ENCODE measurements at regions not wholly inside any gene's neighbourhood (a gene's known extent, or its start where the extent isn't known, plus 50 kb on each side); places are given as distances from the start of the nearest gene placed in this dataset.
"Not testable (repeated sequence)": the region's sequence is repeated elsewhere in the genome, so short reads cannot be mapped to it uniquely, and the experiment has no call there.

GRCh38 chr16:29157051-29157923 is 172.4 kb downstream of the LAT start:
- DNase-seq: not testable (repeated sequence)

- DNase-seq: no peak
These were observed 171.7 kb downstream of the LAT start for GRCh38 chr16:29156511-29156910.

- DNase-seq: not testable (repeated sequence)
These were observed 171.0 kb downstream of the LAT start for GRCh38 chr16:29155866-29156200.

- not testable (repeated sequence) for DNase-seq
These were observed 170.4 kb downstream of the LAT start for GRCh38 chr16:29155131-29155865.

GRCh38 chr16:29154676-29155121 is 169.8 kb downstream of the LAT start:
- no peak for DNase-seq

- DNase-seq: no peak
These were observed 169.2 kb downstream of the LAT start for GRCh38 chr16:29154088-29154487.

GRCh38 chr16:29153307-29153706 is 168.5 kb downstream of the LAT start:
- not testable (repeated sequence) for DNase-seq

- DNase-seq: not testable (repeated sequence)
These were observed 167.7 kb downstream of the LAT start for GRCh38 chr16:29152544-29153031.

GRCh38 chr16:29151317-29151716 is 166.5 kb downstream of the LAT start:
- DNase-seq: no peak

GRCh38 chr16:29149912-29150311 is 165.1 kb downstream of the LAT start:
- DNase-seq: not testable (repeated sequence)

GRCh38 chr16:29148867-29149272 is 164.0 kb downstream of the LAT start:
- DNase-seq: no peak

- DNase-seq: no peak
These were observed 163.4 kb downstream of the LAT start for GRCh38 chr16:29148131-29148691.

GRCh38 chr16:29147710-29148109 is 162.9 kb downstream of the LAT start:
- DNase-seq: not testable (repeated sequence)

GRCh38 chr16:29146808-29147643 is 162.2 kb downstream of the LAT start:
- not testable (repeated sequence) for DNase-seq

- no peak for DNase-seq
These were observed 161.4 kb downstream of the LAT start for GRCh38 chr16:29146266-29146665.

GRCh38 chr16:29145486-29146225 is 160.8 kb downstream of the LAT start:
- not testable (repeated sequence) for DNase-seq

- DNase-seq: not testable (repeated sequence)
These were observed 160.2 kb downstream of the LAT start for GRCh38 chr16:29145086-29145485.

GRCh38 chr16:29144669-29145062 is 159.8 kb downstream of the LAT start:
- not testable (repeated sequence) for DNase-seq

GRCh38 chr16:29143739-29144668 is 159.2 kb downstream of the LAT start:
- DNase-seq: not testable (repeated sequence)

- not testable (repeated sequence) for DNase-seq
These were observed 157.7 kb downstream of the LAT start for GRCh38 chr16:29142506-29142905.
